HEK293T (cell line): ENCODE measurements at regions not wholly inside any gene's neighbourhood (a gene's known extent, or its start where the extent isn't known, plus 50 kb on each side); places are given as distances from the start of the nearest gene placed in this dataset.

Experiments
- CTCF ChIA-PET: fragments of 350-600 bp; formaldehyde crosslinking; extraction: SDS; loops from one replicate; lab custom pipeline; 2021; ENCODE audit warnings: antibody characterized with exemption, inconsistent platforms; lab: Yijun Ruan, JAX
- POLR2A ChIA-PET: fragments of 350-600 bp; formaldehyde crosslinking; extraction: SDS; loops from one replicate; lab custom pipeline; 2020; ENCODE audit warnings: antibody characterized with exemption, inconsistent platforms; lab: Yijun Ruan, JAX
- DNase-seq: peaks from one replicate; pipeline ENCODE4 v3.0.0; 2012; ENCODE audit warnings: mixed read lengths; ENCODE audit errors: extremely low spot score
- ARNT ChIP-seq: fragments of 450-650 bp; IDR thresholded peaks from 2 replicates; pipeline ENCODE4 v1.6.1; 2017; ENCODE audit warnings: mild to moderate bottlenecking
- BHLHE40 ChIP-seq: fragments of 450-650 bp; IDR thresholded peaks from 2 replicates; pipeline ENCODE4 v1.6.1; 2016; ENCODE audit warnings: mild to moderate bottlenecking, moderate library complexity, borderline replicate concordance
- CTBP1 ChIP-seq: fragments of 450-650 bp; IDR thresholded peaks from 2 replicates; pipeline ENCODE4 v1.6.1; 2016; ENCODE audit warnings: borderline replicate concordance
- ELF4 ChIP-seq: fragments of 450-650 bp; IDR thresholded peaks from 2 replicates; pipeline ENCODE4 v1.6.1; 2017; ENCODE audit warnings: antibody characterized with exemption
- FOXA1 ChIP-seq: fragments of 450-650 bp; IDR thresholded peaks from 2 replicates; pipeline ENCODE4 v1.6.1; 2016; ENCODE audit warnings: mild to moderate bottlenecking
- FOXK2 ChIP-seq: fragments of 450-650 bp; IDR thresholded peaks from 2 replicates; pipeline ENCODE4 v1.6.1; 2016; ENCODE audit warnings: mild to moderate bottlenecking
- FOXM1 ChIP-seq: fragments of 450-650 bp; IDR thresholded peaks from 2 replicates; pipeline ENCODE4 v1.6.1; 2017; ENCODE audit warnings: mild to moderate bottlenecking, borderline replicate concordance
- HDGF ChIP-seq: fragments of 450-650 bp; IDR thresholded peaks from 2 replicates; pipeline ENCODE4 v1.6.1; 2017; ENCODE audit warnings: antibody characterized with exemption, borderline replicate concordance
- L3MBTL2 ChIP-seq: fragments of 450-650 bp; conservative IDR thresholded peaks from 2 replicates; pipeline ENCODE4 v1.6.1; 2016; ENCODE audit warnings: mild to moderate bottlenecking
- LEF1 ChIP-seq: fragments of 450-650 bp; IDR thresholded peaks from 2 replicates; pipeline ENCODE4 v1.6.1; 2017; ENCODE audit warnings: mild to moderate bottlenecking, borderline replicate concordance
- NFRKB ChIP-seq: fragments of 450-650 bp; IDR thresholded peaks from 2 replicates; pipeline ENCODE4 v1.6.1; 2016; ENCODE audit warnings: mild to moderate bottlenecking, moderate library complexity
- SP1 ChIP-seq: fragments of 450-650 bp; IDR thresholded peaks from 2 replicates; pipeline ENCODE4 v1.6.1; 2017
- SUZ12 ChIP-seq: fragments of 450-650 bp; IDR thresholded peaks from 2 replicates; pipeline ENCODE4 v1.6.1; 2016; ENCODE audit warnings: mild to moderate bottlenecking
- TARDBP ChIP-seq: fragments of 450-650 bp; IDR thresholded peaks from 2 replicates; pipeline ENCODE4 v1.6.1; 2016
- ZNF384 ChIP-seq: fragments of 450-650 bp; IDR thresholded peaks from 2 replicates; pipeline ENCODE4 v1.6.1; 2016
- TF ChIP-seq, protein P1 (sequence below): fragments of 450-650 bp; IDR thresholded peaks from 2 replicates; pipeline ENCODE4 v1.6.1; 2016

- POLR2A ChIA-PET, result no interaction called here
- TF ChIP-seq ZNF384 (no peak), FOXK2 (no peak), NFRKB (no peak), FOXA1 (no peak), TARDBP (no peak), HDGF (no peak), LEF1 (no peak), FOXM1 (no peak), ARNT (no peak), ELF4 (no peak), CTBP1 (no peak), BHLHE40 (no peak), L3MBTL2 (no peak)
- TF ChIP-seq, protein P1, sequence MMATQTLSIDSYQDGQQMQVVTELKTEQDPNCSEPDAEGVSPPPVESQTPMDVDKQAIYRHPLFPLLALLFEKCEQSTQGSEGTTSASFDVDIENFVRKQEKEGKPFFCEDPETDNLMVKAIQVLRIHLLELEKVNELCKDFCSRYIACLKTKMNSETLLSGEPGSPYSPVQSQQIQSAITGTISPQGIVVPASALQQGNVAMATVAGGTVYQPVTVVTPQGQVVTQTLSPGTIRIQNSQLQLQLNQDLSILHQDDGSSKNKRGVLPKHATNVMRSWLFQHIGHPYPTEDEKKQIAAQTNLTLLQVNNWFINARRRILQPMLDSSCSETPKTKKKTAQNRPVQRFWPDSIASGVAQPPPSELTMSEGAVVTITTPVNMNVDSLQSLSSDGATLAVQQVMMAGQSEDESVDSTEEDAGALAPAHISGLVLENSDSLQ, result no peak
Observed at GRCh38 chr5:145050181-145050580, 785.0 kb downstream of the PRELID2 start.

DNA sequence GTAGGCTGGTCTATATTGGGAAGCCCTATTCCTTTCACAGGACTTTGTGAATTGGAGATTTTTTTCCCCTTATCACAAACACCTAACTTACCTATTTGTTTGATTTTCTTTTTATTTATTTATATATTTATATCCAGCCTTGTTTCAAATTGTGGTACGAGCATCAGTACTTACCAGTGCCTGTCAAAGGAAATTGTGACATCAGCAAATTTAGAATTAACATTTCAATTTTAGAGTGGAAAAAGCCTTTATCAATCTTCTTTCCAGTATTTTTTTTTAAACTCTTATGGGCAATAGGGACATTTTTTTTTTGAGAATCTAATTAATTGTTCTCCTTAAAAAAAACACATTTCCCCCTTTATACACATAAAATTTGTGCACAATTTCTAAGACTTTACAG lies 790.2 kb downstream of the PRELID2 start:
- no peak for DNase-seq
- ChIA-PET CTCF (no interaction called here), POLR2A (no interaction called here)
- no peak for TF ChIP-seq FOXK2
- TF ChIP-seq LEF1, result no peak
- no peak for TF ChIP-seq L3MBTL2

More at GRCh38 chr5:145050181-145050580, 785.0 kb downstream of the PRELID2 start:
- CTCF ChIA-PET, result no interaction called here
- DNase-seq, result no peak

- ChIA-PET CTCF (interaction anchor here (0.5 kb wide), 1 partner anchor 9 kb away, joined by 3 read pairs; no protein-coding TSS in a partner anchor), POLR2A (no interaction called here)
- no peak for DNase-seq
- TF ChIP-seq ARNT, result no peak
- TF ChIP-seq TARDBP, result no peak
- TF ChIP-seq FOXA1, result no peak
- TF ChIP-seq, protein P1, result no peak
- TF ChIP-seq BHLHE40, result no peak
- TF ChIP-seq FOXM1, result no peak
- TF ChIP-seq CTBP1, result no peak
- TF ChIP-seq SP1, result no peak
Observed at GRCh38 chr5:145028626-145029025, 806.5 kb downstream of the PRELID2 start.

DNA sequence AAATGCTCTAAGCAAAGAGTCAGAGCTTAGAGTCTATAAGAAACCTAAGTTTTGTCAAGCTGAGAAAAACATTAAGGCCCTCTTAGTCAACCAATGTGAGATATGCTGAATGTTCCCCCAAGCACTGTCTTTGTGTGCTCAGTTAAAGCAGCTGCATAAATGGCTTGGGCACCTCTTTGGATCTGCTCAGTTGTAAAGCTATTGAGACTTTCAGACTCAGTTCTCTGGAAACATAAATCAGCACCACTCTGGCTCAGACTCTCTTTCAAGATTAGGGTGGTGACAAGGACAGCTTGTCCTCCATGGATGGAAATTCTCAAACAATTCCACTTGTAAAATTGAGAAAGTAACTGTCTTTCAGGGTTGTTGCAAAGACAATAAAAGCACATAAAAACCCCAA lies 807.9 kb downstream of the PRELID2 start:
- TF ChIP-seq BHLHE40, result no peak
- TF ChIP-seq TARDBP, result no peak
- CTCF ChIA-PET, result no interaction called here
- POLR2A ChIA-PET, result no interaction called here
- DNase-seq, result no peak

DNA sequence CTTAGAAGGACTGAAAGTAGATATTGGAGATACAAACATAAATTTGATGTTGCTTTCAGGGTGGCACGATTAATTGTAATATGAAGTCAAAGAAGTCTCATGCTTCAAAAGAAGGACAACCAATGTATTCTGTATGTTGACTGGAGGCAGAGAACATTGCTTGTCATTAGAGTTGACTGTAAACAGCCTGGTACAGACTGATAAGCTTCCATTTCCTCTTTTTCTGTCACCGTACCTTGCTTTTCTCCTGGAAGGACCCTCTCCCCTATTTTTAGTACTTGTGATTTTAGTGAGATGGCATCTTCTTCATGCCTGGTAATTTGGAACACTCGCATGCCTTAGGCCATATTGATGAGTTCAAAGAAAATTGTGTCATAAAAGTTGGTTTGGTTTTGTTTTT lies 809.4 kb downstream of the PRELID2 start:
- TF ChIP-seq BHLHE40 (no peak), HDGF (no peak), ARNT (no peak), L3MBTL2 (no peak), ZNF384 (no peak), CTBP1 (no peak), SUZ12 (no peak), FOXA1 (no peak)
- DNase-seq, result no peak
- ChIA-PET CTCF (no interaction called here), POLR2A (no interaction called here)

DNA sequence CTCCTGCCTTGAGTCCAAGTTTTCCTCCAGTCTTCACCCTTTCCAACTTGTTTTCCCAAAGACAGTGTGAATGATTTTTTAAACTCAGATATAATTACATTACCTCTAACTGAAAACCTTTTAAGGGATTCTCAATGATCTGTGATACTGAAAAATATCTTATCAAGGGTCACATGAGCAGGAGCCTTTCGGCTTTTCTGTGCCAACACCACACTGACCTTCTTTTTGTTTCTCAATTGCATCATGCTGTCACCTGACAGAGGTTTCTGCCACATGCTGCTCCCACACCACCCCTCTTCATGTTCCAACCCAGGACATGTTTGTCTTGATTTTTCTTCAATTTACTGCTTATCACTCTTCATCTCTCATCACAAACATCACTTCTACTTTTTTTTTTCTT lies 820.0 kb downstream of the PRELID2 start:
- DNase-seq, result no peak
- TF ChIP-seq ELF4 (no peak), SP1 (no peak), L3MBTL2 (no peak), FOXA1 (no peak), CTBP1 (no peak), NFRKB (no peak), BHLHE40 (no peak), LEF1 (no peak), HDGF (no peak), ARNT (no peak), TARDBP (no peak), FOXM1 (no peak), SUZ12 (no peak)
- TF ChIP-seq, protein P1, result no peak
- POLR2A ChIA-PET, result no interaction called here
- CTCF ChIA-PET, result no interaction called here

- DNase-seq, result no peak
- POLR2A ChIA-PET, result no interaction called here
- TF ChIP-seq L3MBTL2, result no peak
- no peak for TF ChIP-seq ARNT
- no peak for TF ChIP-seq CTBP1
- no peak for TF ChIP-seq SP1
- TF ChIP-seq SUZ12, result no peak
- no peak for TF ChIP-seq ZNF384
- no peak for TF ChIP-seq FOXA1
- TF ChIP-seq ELF4, result no peak
- no peak for TF ChIP-seq BHLHE40
- TF ChIP-seq, protein P1, result no peak
- no peak for TF ChIP-seq NFRKB
- no peak for TF ChIP-seq TARDBP
- no peak for TF ChIP-seq FOXM1
- TF ChIP-seq FOXK2, result no peak
- TF ChIP-seq LEF1, result no peak
- no peak for TF ChIP-seq HDGF
- CTCF ChIA-PET, result no interaction called here
Observed at GRCh38 chr5:145014109-145014508, 821.0 kb downstream of the PRELID2 start.
